GM19351 (cell line): ENCODE measurements at regions not wholly inside any gene's neighbourhood (a gene's known extent, or its start where the extent isn't known, plus 50 kb on each side); places are given as distances from the start of the nearest gene placed in this dataset.

Source experiments
- ATAC-seq: cut with Tn5 transposase; IDR thresholded peaks from one replicate; pipeline ENCODE4 v1.9.1; 2021; ENCODE audit warnings: mild to moderate bottlenecking, moderate library complexity; ENCODE audit not compliant: unreplicated experiment

GRCh38 chr4:27703771-27704170 lies 843.1 kb downstream of the STIM2 start:
- ATAC-seq: no peak

GRCh38 chr4:27711041-27711440 lies 850.4 kb downstream of the STIM2 start:
- no peak for ATAC-seq

- ATAC-seq: no peak
Observed at GRCh38 chr4:27714073-27714472, 853.4 kb downstream of the STIM2 start.

- no peak for ATAC-seq
Observed at GRCh38 chr4:27716693-27717430, 856.2 kb downstream of the STIM2 start.

GRCh38 chr4:27717431-27717755 lies 856.8 kb downstream of the STIM2 start:
- ATAC-seq: no peak

- ATAC-seq: no peak
Observed at GRCh38 chr4:27720010-27720766, 859.5 kb downstream of the STIM2 start.

- no peak for ATAC-seq
Observed at GRCh38 chr4:27721193-27721592, 860.6 kb downstream of the STIM2 start.

GRCh38 chr4:27728892-27729291 lies 868.3 kb downstream of the STIM2 start:
- no peak for ATAC-seq

- no peak for ATAC-seq
Observed at GRCh38 chr4:27742816-27743215, 882.2 kb downstream of the STIM2 start.

GRCh38 chr4:27759611-27760575 lies 899.3 kb downstream of the STIM2 start:
- ATAC-seq: no peak

- no peak for ATAC-seq
Observed at GRCh38 chr4:27763830-27764525, 903.3 kb downstream of the STIM2 start.

GRCh38 chr4:27764526-27764837 lies 903.8 kb downstream of the STIM2 start:
- ATAC-seq: no peak

- no peak for ATAC-seq
Observed at GRCh38 chr4:27770895-27771294, 910.3 kb downstream of the STIM2 start.

GRCh38 chr4:27775156-27775555 lies 914.5 kb downstream of the STIM2 start:
- no peak for ATAC-seq

- no peak for ATAC-seq
Observed at GRCh38 chr4:27779827-27780226, 919.2 kb downstream of the STIM2 start.

- no peak for ATAC-seq
Observed at GRCh38 chr4:27787195-27787594, 926.6 kb downstream of the STIM2 start.

- ATAC-seq: no peak
Observed at GRCh38 chr4:27789773-27790172, 929.1 kb downstream of the STIM2 start.

GRCh38 chr4:27790911-27791310 lies 930.3 kb downstream of the STIM2 start:
- no peak for ATAC-seq

GRCh38 chr4:27791640-27792039 lies 931.0 kb downstream of the STIM2 start:
- no peak for ATAC-seq

- ATAC-seq: no peak
Observed at GRCh38 chr4:27807207-27807606, 946.6 kb downstream of the STIM2 start.

- ATAC-seq: no peak
Observed at GRCh38 chr4:27811948-27812347, 951.3 kb downstream of the STIM2 start.
